Kidney (tissue), 13 donors: ENCODE measurements at regions not wholly inside any gene's neighbourhood (a gene's known extent, or its start where the extent isn't known, plus 50 kb on each side); places are given as distances from the start of the nearest gene placed in this dataset.
A peak's percentile ranks its signal among the peaks of the same experiment; 100 is the strongest.

ENCODE experiments used
- DNase-seq, 5 donors: peaks; one replicate each; pipeline ENCODE4 v3.0.0-alpha.2; 2013 to 2020
- FAIRE-seq: peaks from 2 replicates; lab custom pipeline; 2012; peaks lifted over from hg19 to GRCh38; lab: Jason Lieb, UNC
- H3K27ac ChIP-seq, 2 donors: one replicate each; pipeline ENCODE4 v1.7.0; 2013; ENCODE audit warnings: low read depth in 2 of 2, low read length in 2 of 2, inconsistent platforms in 1 of 2
- H3K27me3 ChIP-seq: one replicate; pipeline ENCODE4 v1.7.1; 2013; ENCODE audit warnings: low read length, inconsistent platforms; ENCODE audit not compliant: control insufficient read depth, insufficient read depth
- H3K36me3 ChIP-seq, 3 donors: one replicate each; pipeline versions ENCODE4 v1.7.0 to v1.7.1; 2013; ENCODE audit warnings: low read length in 3 of 3, control low read depth in 1 of 3, inconsistent platforms in 1 of 3; ENCODE audit not compliant: insufficient read depth in 3 of 3, control insufficient read depth in 2 of 3
- H3K4me1 ChIP-seq, 3 donors: one replicate each; pipeline versions ENCODE4 v1.7.0 to v1.7.1; 2013; ENCODE audit warnings: low read length in 3 of 3, inconsistent platforms in 1 of 3, low read depth in 1 of 3; ENCODE audit not compliant: control insufficient read depth in 2 of 3, insufficient read depth in 2 of 3
- H3K4me3 ChIP-seq, 3 donors: one replicate each; pipeline versions ENCODE4 v1.7.0 to v1.8.1; 2013; ENCODE audit warnings: low read length in 3 of 3, control low read depth in 1 of 3, inconsistent platforms in 1 of 3
- H3K9ac ChIP-seq, 3 donors: one replicate each; pipeline versions ENCODE4 v1.7.0 to v1.7.1; 2013; ENCODE audit warnings: low read length in 3 of 3, control low read depth in 1 of 3, inconsistent platforms in 1 of 3
- H3K9me3 ChIP-seq, 3 donors: one replicate each; pipeline versions ENCODE4 v1.7.0 to v1.7.1; 2013; ENCODE audit warnings: low read length in 3 of 3, control low read depth in 1 of 3, inconsistent platforms in 1 of 3; ENCODE audit not compliant: control insufficient read depth in 2 of 3, insufficient read depth in 1 of 3
- intact Hi-C: fragments of 100-400 bp; cut with DNase I; formaldehyde crosslinking; loops from one replicate; pipeline ENCODE4 v1.11.1; 2022
- TF ChIP-seq, protein P1 (sequence below): IDR thresholded peaks from 3 replicates; pipeline ENCODE4 v1.5.1; 2012; ENCODE audit warnings: mild to moderate bottlenecking, moderate library complexity, borderline replicate concordance; ENCODE audit not compliant: insufficient read depth; ENCODE audit errors: extremely low read depth
- donor health status: control.
- donor health status: control.
- donor health status: control.
- donor health status: control.
- donor health status: control.
- donor health status: DM: yes; HTN: yes; CAD: no.
- donor health status: Normal renal cell carcinoma (clear cell type).

DNA sequence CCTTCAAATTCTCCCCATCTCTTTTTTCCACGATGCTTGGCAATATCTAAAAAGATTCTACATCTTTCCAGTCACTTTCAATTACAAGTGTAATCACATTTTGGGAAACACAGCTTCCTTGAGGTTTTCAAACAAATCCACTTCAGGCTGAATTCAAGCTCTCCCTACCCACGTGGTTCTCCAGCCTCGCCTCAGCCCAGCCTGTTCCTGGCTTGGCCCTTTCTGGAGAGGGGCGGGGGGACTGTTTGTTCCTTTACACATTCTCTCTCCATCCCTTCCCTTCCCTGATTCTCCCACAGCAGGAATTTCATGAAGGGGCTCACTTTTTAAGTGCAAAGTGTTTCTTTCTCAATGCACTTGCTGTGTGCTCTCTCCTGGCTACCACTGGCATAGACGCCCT is 226.3 kb upstream of the SOX11 start:
- Histone ChIP-seq H3K4me1 (no peaks in the 10 kb centered on the region), H3K9me3 (no peaks in the 10 kb centered on the region), H3K36me3 (no peaks in the 10 kb centered on the region), H3K27ac (no peak overlapping the region), H3K27me3 (no peaks in the 10 kb centered on the region), H3K9ac (no peak overlapping the region), H3K4me3 (no peak overlapping the region)
- intact Hi-C loops, result no loop called here
- DNase-seq (no peak), FAIRE-seq (no peak)
- TF ChIP-seq, protein P1, sequence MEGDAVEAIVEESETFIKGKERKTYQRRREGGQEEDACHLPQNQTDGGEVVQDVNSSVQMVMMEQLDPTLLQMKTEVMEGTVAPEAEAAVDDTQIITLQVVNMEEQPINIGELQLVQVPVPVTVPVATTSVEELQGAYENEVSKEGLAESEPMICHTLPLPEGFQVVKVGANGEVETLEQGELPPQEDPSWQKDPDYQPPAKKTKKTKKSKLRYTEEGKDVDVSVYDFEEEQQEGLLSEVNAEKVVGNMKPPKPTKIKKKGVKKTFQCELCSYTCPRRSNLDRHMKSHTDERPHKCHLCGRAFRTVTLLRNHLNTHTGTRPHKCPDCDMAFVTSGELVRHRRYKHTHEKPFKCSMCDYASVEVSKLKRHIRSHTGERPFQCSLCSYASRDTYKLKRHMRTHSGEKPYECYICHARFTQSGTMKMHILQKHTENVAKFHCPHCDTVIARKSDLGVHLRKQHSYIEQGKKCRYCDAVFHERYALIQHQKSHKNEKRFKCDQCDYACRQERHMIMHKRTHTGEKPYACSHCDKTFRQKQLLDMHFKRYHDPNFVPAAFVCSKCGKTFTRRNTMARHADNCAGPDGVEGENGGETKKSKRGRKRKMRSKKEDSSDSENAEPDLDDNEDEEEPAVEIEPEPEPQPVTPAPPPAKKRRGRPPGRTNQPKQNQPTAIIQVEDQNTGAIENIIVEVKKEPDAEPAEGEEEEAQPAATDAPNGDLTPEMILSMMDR, result no peak

DNA sequence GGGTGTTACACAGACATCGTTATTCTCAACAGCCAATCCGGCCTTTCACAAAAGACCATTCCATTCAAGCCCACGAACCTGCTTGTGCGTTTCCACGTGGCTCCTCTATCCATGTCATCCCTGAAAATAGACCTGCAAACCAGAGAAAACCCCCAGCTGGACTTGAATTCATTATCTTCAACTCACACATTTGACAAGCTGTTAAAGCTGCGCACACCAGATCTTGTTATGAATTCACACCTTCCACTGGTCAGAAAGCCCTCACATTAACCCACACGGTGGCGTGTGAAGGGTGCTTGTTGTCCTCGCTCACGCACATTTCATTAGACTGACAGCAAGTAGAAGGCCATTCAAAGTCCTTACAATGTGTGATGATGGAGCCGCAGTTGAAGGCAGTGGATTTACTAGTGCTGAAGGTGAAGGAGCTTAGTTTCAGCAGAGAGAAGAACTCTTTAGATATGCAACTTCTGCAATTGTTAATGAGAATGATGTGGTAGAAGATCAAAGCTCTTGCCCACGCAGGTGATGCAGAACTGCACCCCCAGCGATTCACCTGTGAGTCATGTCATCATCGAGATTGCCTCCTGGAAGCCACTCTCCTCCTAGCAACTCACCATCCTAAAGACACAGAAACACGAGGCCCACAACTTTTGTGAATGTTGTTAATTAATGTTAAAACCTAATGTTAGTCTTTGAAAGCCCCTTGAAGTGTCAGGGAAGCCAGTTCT is 224.8 kb upstream of the SOX11 start:
- DNase-seq (no peak), FAIRE-seq (no peak)
- no peaks in the 10 kb centered on the region for H3K4me1 ChIP-seq
- no peaks in the 10 kb centered on the region for H3K9me3 ChIP-seq
- H3K27ac ChIP-seq, result no peak overlapping the region
- no peak overlapping the region for H3K4me3 ChIP-seq
- no peak overlapping the region for H3K9ac ChIP-seq
- H3K27me3 ChIP-seq, result no peaks in the 10 kb centered on the region
- H3K36me3 ChIP-seq, result no peaks in the 10 kb centered on the region
- TF ChIP-seq, protein P1, result no peak
- intact Hi-C loops, result no loop called here

DNA sequence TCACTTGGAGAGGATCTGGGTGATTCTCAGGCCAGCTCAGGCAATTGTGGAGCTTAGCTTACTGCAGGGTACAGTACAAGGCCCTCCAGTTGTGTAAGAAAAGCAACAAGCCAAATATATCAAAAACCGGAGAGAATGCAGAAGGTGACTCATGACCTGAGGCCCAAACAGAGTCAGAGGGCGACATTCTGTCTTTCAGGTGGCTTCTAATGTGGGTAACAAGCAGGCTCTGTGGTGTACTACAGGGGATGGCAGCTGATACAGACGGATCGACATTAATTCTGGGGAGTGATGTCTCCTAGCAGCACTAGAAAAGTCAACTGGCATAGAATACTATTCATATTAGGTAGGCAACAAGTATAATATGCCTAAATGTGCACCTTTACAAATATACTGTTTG is 219.5 kb upstream of the SOX11 start:
- no peaks in the 10 kb centered on the region for H3K4me1 ChIP-seq
- intact Hi-C loops, result no loop called here
- FAIRE-seq (no peak), DNase-seq (no peak)
- no peaks in the 10 kb centered on the region for H3K36me3 ChIP-seq
- no peak overlapping the region for H3K9ac ChIP-seq
- H3K4me3 ChIP-seq, result no peak overlapping the region
- no peaks in the 10 kb centered on the region for H3K9me3 ChIP-seq
- TF ChIP-seq, protein P1, result no peak
- no peaks in the 10 kb centered on the region for H3K27me3 ChIP-seq
- no peak overlapping the region for H3K27ac ChIP-seq

DNA sequence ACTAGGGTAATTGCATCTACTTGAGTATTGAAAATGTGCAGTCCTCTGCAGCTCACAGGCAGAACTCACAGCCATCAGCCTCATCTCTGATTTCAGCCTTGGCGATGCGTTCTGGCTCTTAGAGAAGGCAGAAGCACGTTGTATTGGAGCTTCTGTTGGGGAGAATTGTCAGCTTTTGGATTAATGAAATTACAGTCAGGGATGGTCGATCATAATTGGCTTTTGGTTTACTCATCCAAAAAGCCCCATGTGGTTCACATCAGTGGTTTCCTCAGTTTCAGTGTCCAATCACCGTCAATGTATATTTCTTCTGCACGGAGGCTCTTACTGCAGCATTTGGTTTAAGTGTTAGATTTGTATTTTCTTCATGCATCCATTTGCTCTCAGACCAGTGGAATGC is 218.5 kb upstream of the SOX11 start:
- Histone ChIP-seq H3K4me3 (no peak overlapping the region), H3K4me1 (no peaks in the 10 kb centered on the region), H3K36me3 (no peaks in the 10 kb centered on the region), H3K27ac (no peak overlapping the region), H3K9ac (no peak overlapping the region), H3K27me3 (no peaks in the 10 kb centered on the region), H3K9me3 (no peaks in the 10 kb centered on the region)
- intact Hi-C loops, result no loop called here
- peak in 2 of 5 donors; percentile 33 to 52 for DNase-seq
- TF ChIP-seq, protein P1, result no peak
- no peak for FAIRE-seq
